ENCODE measurements at regions not wholly inside any gene's neighbourhood (a gene's known extent, or its start where the extent isn't known, plus 50 kb on each side); places are given as distances from the start of the nearest gene placed in this dataset.

DNA sequence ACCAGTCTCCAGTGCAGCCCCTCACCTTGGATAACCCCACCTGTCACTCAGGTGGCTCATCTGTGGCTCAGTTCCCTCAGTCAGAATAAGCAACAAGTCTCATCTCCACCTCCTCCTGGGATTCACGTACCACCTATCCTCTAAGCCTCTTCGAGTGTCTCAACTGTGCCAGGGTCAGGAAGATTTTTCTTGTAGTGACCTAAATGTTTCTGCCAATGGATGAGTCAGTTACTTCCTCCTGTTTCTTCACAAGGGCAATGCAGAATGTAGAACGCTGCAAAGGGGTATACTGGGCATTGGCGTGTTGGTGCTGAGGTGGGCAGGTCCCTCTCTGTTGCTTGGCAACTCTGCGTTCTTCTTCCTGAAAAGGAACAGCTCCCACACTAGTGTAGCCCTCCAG is 213.3 kb upstream of the CXCR4 start:
- H3K4me3 ChIP-seq = no peak overlapping the region
- no peaks in the 10 kb centered on the region for H3K9me3 ChIP-seq (replicated peaks; ENCODE audit: control insufficient read depth, insufficient read depth, low read length)
- intact Hi-C loops (cut with micrococcal nuclease; ENCODE audit: unreplicated experiment) = no loop called here
- ChIA-PET CTCF (no interaction called here), RAD21 (ENCODE audit: unreplicated experiment) (interaction anchor here (0.6 kb wide), 1 partner anchor 201 kb away, joined by 3 read pairs; no protein-coding TSS in a partner anchor), POLR2A (interaction anchor here (0.7 kb wide), 1 partner anchor 45 kb away, joined by 5 read pairs; no protein-coding TSS in a partner anchor), SMC1A (ENCODE audit: uncharacterized antibody, unreplicated experiment) (interaction anchor here (1.6 kb wide), 1 partner anchor 118 kb away, joined by 5 read pairs; no protein-coding TSS in a partner anchor)
- ATAC-seq (no peak), DNase-seq (ENCODE audit: low read depth, low spot score) (no peak), FAIRE-seq (no peak)
- no peaks in the 10 kb centered on the region for H3K79me2 ChIP-seq (ENCODE audit: control insufficient read depth, insufficient read depth, low read length)
- H3K9ac ChIP-seq (ENCODE audit: control insufficient read depth, insufficient read depth, low read length) = no peak overlapping the region
- H2AFZ ChIP-seq (ENCODE audit: control insufficient read depth, low read depth, low read length) = no peak overlapping the region
- no peak for TF ChIP-seq LARP7 (IDR thresholded peaks at IDR 0.05)
- TF ChIP-seq DPF2 (IDR thresholded peaks at IDR 0.05) = no peak
- TF ChIP-seq ZNF384 (IDR thresholded peaks at IDR 0.05; ENCODE audit: borderline replicate concordance, low read depth, low read length) = no peak
- TF ChIP-seq FOXM1 (IDR thresholded peaks at IDR 0.05; ENCODE audit: low read depth, low read length) = no peak
- TF ChIP-seq BHLHE40 (IDR thresholded peaks at IDR 0.05; ENCODE audit: borderline replicate concordance in 1 of 2, low read depth in 2 of 2, low read length in 1 of 2) = no peak
- TF ChIP-seq BACH1 (IDR thresholded peaks at IDR 0.05; ENCODE audit: borderline replicate concordance) = no peak
- no peak for TF ChIP-seq RAD21 (IDR thresholded peaks at IDR 0.05; ENCODE audit: insufficient read depth, low read depth, low read length)
- no peak for TF ChIP-seq SIX5 (IDR thresholded peaks at IDR 0.05; ENCODE audit: low read depth, low read length, severe bottlenecking)
- no peak for TF ChIP-seq ZNF622 (IDR thresholded peaks at IDR 0.05)
- no peak for TF ChIP-seq RUNX3 (IDR thresholded peaks at IDR 0.05; ENCODE audit: low read length)
- TF ChIP-seq, protein P1, sequence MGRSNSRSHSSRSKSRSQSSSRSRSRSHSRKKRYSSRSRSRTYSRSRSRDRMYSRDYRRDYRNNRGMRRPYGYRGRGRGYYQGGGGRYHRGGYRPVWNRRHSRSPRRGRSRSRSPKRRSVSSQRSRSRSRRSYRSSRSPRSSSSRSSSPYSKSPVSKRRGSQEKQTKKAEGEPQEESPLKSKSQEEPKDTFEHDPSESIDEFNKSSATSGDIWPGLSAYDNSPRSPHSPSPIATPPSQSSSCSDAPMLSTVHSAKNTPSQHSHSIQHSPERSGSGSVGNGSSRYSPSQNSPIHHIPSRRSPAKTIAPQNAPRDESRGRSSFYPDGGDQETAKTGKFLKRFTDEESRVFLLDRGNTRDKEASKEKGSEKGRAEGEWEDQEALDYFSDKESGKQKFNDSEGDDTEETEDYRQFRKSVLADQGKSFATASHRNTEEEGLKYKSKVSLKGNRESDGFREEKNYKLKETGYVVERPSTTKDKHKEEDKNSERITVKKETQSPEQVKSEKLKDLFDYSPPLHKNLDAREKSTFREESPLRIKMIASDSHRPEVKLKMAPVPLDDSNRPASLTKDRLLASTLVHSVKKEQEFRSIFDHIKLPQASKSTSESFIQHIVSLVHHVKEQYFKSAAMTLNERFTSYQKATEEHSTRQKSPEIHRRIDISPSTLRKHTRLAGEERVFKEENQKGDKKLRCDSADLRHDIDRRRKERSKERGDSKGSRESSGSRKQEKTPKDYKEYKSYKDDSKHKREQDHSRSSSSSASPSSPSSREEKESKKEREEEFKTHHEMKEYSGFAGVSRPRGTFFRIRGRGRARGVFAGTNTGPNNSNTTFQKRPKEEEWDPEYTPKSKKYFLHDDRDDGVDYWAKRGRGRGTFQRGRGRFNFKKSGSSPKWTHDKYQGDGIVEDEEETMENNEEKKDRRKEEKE (IDR thresholded peaks at IDR 0.05) = no peak
- TF ChIP-seq POLR2A (IDR thresholded peaks at IDR 0.05; ENCODE audit: low read depth, low read length) = no peak
- no peak for TF ChIP-seq PBX3 (IDR thresholded peaks at IDR 0.05; ENCODE audit: insufficient replicate concordance, low read depth, low read length)
- no peak for TF ChIP-seq ELK1 (IDR thresholded peaks at IDR 0.05; ENCODE audit: low read depth, low read length)
- no peak for TF ChIP-seq MYB (IDR thresholded peaks at IDR 0.05; ENCODE audit: borderline replicate concordance, low read depth, low read length)
- no peaks in the 10 kb centered on the region for H4K20me1 ChIP-seq (ENCODE audit: control insufficient read depth, insufficient read depth)
- no peaks in the 10 kb centered on the region for H3K27me3 ChIP-seq (replicated peaks in 1 of 2; ENCODE audit: control insufficient read depth in 2 of 2, insufficient read depth in 2 of 2, low read length in 1 of 2)
- H3K4me1 ChIP-seq (ENCODE audit: control insufficient read depth, insufficient read depth, low read length) = peaks cover 15% of the 10 kb centered on the region; the same call in 1 of the 2 replicates
- no TSS peak for BruUV-seq (replicated peaks)
- H3K27ac ChIP-seq (ENCODE audit: control insufficient read depth, insufficient read depth) = no peak overlapping the region
- WGBS (ENCODE audit: insufficient coverage, insufficient replicate concordance, low lambda C conversion rate, missing lambda C conversion rate) = 58% methylated on average over 5 of the region's 5 CpGs
- in situ Hi-C loops (cut with MboI) = no loop called here
- H3K36me3 ChIP-seq (ENCODE audit: control insufficient read depth in 2 of 2, insufficient read depth in 2 of 2, low read length in 1 of 2) = no peaks in the 10 kb centered on the region
- H3K4me2 ChIP-seq (ENCODE audit: control insufficient read depth, insufficient read depth) = no peak overlapping the region

Data from GM12878 (cell line).